ENCODE measurements at regions not wholly inside any gene's neighbourhood (a gene's known extent, or its start where the extent isn't known, plus 50 kb on each side); places are given as distances from the start of the nearest gene placed in this dataset.

DNA sequence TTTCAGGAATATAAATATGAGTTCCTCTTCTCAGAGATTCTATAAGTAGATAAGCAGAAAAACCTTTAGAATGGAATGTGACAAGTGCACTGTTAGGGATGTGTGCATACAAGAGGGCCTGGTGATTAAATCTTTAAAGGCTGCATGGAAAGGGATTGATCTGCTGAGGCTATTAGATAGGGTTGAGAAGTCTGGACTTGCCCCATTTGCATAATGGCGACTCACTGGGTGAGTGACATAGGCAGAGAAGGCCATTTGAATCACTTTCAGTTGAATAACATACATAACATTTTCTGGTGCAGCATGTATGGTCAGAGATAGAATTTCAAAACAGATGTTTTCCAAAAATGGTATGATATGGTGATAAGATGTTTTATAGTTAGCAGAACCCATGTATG lies 156.9 kb downstream of the ZNF621 start:
- TF ChIP-seq POLR2A (IDR thresholded peaks at IDR 0.05): no peak
- TF ChIP-seq, protein P1, sequence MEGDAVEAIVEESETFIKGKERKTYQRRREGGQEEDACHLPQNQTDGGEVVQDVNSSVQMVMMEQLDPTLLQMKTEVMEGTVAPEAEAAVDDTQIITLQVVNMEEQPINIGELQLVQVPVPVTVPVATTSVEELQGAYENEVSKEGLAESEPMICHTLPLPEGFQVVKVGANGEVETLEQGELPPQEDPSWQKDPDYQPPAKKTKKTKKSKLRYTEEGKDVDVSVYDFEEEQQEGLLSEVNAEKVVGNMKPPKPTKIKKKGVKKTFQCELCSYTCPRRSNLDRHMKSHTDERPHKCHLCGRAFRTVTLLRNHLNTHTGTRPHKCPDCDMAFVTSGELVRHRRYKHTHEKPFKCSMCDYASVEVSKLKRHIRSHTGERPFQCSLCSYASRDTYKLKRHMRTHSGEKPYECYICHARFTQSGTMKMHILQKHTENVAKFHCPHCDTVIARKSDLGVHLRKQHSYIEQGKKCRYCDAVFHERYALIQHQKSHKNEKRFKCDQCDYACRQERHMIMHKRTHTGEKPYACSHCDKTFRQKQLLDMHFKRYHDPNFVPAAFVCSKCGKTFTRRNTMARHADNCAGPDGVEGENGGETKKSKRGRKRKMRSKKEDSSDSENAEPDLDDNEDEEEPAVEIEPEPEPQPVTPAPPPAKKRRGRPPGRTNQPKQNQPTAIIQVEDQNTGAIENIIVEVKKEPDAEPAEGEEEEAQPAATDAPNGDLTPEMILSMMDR (IDR thresholded peaks at IDR 0.05): no peak

Measured in thyroid gland (tissue), 4 donors.